HG02885 (cell line): ENCODE measurements at regions not wholly inside any gene's neighbourhood (a gene's known extent, or its start where the extent isn't known, plus 50 kb on each side); places are given as distances from the start of the nearest gene placed in this dataset.
"Not testable (repeated sequence)": the region's sequence is repeated elsewhere in the genome, so short reads cannot be mapped to it uniquely, and the experiment has no call there.

Experiments used
- ATAC-seq: cut with Tn5 transposase; IDR thresholded peaks from one replicate; pipeline ENCODE4 v1.9.1; 2021; ENCODE audit warnings: mild to moderate bottlenecking; ENCODE audit not compliant: unreplicated experiment, poor library complexity

- ATAC-seq = no peak
Measured at GRCh38 chr2:21746499-21746898, 622.7 kb downstream of the TDRD15 start.

DNA sequence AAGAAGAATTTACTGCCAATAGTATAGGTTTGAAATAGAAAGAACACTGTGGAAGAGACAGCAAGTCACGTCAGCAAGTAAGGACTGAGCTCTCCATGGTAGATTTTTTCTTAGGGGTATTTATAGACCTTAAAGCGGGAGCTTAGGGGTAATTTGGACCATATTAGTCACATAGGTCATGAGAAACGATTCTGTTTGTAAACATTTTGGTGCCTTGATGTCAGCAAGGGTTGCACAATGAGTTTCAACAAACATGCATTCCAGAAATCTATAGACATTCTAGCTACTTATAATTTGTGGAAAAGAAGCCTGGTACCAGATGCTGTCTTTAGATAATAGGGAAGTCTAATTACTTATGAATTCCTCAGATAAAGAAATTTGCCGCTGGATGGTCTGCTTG is 624.7 kb downstream of the TDRD15 start:
- no peak for ATAC-seq

GRCh38 chr2:21754164-21754788 is 630.5 kb downstream of the TDRD15 start:
- ATAC-seq = no peak

- ATAC-seq = no peak
Measured at GRCh38 chr2:21757805-21758430, 634.1 kb downstream of the TDRD15 start.

DNA sequence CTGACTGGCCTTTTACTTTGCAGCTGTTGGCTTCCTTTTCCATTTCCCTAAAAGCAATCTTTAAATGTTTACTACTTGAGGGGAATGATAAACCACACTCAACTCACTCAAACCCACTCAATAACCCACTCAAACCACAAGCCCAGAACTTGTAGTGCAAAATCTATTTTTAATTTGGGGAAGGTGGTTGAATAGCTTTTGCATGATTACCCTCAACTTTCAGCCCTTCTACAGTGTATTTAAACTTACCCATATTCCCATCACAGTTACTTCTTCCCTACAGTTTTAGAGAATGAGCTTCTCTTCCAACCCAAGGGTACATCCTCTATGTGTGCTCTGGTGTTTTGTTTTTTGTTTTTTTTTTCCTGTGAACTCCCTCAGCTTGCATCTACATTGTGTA is 636.1 kb downstream of the TDRD15 start:
- ATAC-seq = no peak

DNA sequence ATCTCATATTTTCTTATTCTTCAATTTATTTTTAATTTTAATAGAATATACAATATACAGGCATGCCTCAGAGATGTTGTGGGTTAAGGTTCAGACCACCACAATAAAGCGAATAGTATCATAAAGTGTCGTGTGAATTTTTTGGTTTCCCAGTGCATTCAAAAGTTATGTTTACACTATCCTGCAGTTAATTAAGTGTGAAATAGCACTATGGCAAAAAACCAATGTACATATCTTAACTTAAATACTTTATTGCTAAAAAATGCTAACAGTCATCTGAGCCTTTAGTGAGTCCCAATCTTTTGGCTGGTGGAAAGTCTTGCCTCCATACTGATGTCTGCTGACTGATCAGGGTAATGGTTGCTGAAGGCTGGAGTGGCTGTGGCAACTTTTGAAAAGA is 637.6 kb downstream of the TDRD15 start:
- no peak for ATAC-seq

DNA sequence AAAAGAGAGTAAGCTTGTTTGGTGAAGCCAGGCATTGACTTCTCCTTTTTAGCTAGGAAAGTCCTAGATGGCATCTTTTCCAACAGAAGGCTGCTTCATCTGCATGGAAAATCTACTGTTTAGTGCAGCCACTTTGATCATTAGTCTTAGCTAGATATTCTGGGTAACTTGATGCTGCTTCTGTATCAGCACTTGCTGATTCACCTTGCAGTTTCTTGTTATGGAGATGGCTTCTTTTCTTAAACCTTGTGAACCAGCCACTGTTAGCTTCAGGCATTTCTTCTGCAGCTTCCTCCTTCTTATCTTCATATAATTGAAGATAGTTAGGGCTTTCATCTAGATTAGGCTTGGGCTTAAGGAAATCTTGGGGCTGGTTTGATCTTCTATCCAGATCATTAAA is 639.7 kb downstream of the TDRD15 start:
- ATAC-seq = no peak

GRCh38 chr2:21770787-21771186 is 647.0 kb downstream of the TDRD15 start:
- no peak for ATAC-seq

GRCh38 chr2:21772624-21773023 is 648.9 kb downstream of the TDRD15 start:
- ATAC-seq = no peak

DNA sequence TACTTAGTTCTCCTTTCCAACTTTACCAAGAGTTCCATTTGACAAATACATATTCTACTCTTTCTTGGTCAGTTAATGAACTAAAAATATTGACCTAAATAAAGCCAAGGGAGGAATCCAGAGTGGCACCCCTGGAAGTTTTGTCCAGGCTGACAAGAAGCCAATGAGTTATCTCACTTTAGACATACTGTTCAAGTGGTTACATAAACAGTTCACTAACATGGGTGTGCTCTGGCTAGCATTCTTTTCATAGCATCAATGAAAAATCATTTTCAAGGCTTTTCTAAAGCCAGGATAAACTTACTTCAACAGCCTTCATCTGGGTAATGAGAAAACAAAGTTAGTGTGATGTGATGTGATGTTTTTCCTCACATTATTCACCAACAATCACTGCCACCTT is 649.4 kb downstream of the TDRD15 start:
- no peak for ATAC-seq

- ATAC-seq = no peak
Measured at GRCh38 chr2:21774691-21775368, 651.1 kb downstream of the TDRD15 start.

DNA sequence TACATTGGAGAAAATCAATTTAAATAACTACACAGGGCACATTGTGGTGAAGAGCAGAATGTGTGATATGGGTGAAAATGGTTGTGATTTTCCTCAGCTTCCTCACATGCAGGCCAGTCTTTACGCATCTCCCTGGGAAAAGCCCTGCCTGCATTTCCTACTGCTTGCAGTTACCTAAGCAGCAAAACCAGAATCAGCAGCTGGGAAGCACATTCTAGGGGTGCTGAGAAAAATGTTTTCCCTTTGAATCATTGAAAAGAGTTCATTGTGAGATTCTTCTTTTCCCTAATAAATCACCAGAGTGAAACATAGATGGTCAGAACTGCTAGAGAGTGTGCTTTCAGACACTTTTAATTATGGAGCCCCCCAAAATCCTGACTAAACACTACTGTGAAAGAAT is 656.0 kb downstream of the TDRD15 start:
- no peak for ATAC-seq

DNA sequence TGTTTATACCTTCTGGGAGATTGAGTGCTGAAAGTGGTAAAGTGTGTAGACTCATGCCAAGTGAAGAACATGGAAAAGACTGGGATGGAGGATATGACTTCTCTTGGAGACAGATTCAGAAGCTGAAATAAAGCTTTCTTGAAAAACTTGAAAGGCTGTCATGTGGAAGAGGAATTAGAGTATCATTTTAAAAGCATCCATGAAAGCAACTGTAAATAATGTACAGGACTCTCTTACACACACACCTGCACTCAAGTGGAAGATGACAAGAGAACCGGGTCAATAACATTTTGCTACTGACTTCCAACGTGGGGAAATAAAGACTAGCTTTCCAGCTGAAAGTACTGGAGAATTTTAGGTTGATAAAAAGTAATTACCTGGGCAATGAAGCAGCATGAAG is 658.2 kb downstream of the TDRD15 start:
- ATAC-seq = no peak

- ATAC-seq = no peak
Measured at GRCh38 chr2:21782866-21783265, 659.1 kb downstream of the TDRD15 start.

DNA sequence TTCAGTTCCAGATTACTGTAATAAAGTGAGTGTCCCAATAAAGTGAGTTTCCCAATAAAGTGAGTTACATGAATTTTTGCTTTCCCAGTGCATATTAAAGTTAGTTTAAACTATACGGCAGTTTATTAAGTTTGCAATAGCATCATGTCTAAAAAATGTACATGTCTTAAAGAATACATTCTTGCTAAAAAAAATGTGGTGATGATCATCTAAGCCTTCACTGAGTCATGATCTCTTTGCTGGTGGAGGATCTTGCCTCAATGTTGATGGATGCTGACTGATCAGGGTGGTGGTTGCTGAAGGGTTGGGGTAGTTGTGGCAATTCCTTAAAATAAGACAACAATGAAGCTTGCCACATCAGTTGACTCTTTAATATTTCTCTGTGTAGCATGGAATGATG is 664.2 kb downstream of the TDRD15 start:
- ATAC-seq = no peak

GRCh38 chr2:21790311-21790710 is 666.5 kb downstream of the TDRD15 start:
- not testable (repeated sequence) for ATAC-seq

- no peak for ATAC-seq
Measured at GRCh38 chr2:21792571-21792970, 668.8 kb downstream of the TDRD15 start.

DNA sequence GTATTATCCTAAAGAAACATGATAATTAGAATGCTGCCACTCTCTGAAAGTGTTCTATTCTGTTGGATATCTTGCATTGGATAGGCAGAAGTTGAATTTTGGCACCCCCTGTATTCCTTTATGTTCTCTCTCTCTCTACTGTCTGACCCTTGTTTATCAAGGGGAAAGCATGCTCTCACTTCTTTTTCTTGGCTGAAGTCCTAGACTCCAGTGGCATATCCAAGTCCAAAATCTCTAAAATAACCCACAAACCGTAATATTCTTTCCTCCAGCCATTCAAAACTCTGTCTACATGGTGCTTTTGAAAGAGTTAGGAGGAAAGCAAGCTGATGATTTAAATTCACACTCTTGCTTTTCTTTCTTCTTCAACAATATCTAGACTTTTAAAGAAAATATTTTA is 669.7 kb downstream of the TDRD15 start:
- ATAC-seq = no peak

DNA sequence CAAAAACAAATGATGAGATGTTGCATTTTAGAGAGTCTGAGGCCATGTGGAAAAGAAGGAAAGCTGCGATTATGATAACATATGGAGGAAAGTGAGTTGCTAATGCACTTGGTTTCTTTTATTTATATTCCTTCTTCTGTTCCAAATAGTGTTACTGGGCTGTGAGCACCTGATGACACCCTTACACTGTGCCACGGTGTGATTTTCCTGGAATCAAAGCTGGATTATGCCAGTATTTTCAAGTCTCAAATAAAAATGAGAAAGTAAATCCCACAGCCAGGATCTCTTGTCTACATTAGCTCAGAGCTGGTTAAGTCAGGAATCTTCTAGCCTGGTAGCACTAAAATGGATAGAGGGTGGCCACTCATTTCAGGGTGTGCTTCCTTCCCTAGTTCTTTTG is 670.8 kb downstream of the TDRD15 start:
- no peak for ATAC-seq

GRCh38 chr2:21800356-21800755 is 676.6 kb downstream of the TDRD15 start:
- ATAC-seq = no peak

DNA sequence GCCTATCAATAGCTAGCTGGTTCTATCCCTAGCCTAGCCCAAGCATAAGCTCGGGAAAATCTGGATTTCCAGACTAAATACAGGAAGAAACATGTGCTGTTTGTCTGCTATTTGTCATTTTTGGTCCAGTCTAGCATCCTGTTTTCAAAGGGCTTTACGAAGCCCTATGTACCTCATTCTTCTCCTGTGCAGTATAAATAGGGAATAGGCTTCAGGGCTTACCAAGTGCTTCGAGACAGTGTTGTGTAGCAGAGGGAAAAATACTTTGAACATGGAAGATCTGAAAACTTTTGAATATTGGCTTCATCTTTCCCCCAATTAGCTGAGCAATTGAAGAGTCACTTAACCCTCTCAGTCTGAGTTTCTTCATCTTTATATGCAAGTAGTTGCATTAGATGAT is 679.8 kb downstream of the TDRD15 start:
- ATAC-seq = no peak

GRCh38 chr2:21804151-21804550 is 680.4 kb downstream of the TDRD15 start:
- no peak for ATAC-seq
